SH-SY5Y (cell line): ENCODE measurements at regions not wholly inside any gene's neighbourhood (a gene's known extent, or its start where the extent isn't known, plus 50 kb on each side); places are given as distances from the start of the nearest gene placed in this dataset.

ENCODE experiments used
- GATA2 ChIP-seq: IDR thresholded peaks from 2 replicates; pipeline ENCODE4 v1.6.1; 2011; ENCODE audit warnings: mild to moderate bottlenecking, low read depth, low read length
- GATA3 ChIP-seq: IDR thresholded peaks from 2 replicates; pipeline ENCODE4 v1.6.1; 2011; ENCODE audit warnings: low read depth, mild to moderate bottlenecking, low read length, moderate library complexity

DNA sequence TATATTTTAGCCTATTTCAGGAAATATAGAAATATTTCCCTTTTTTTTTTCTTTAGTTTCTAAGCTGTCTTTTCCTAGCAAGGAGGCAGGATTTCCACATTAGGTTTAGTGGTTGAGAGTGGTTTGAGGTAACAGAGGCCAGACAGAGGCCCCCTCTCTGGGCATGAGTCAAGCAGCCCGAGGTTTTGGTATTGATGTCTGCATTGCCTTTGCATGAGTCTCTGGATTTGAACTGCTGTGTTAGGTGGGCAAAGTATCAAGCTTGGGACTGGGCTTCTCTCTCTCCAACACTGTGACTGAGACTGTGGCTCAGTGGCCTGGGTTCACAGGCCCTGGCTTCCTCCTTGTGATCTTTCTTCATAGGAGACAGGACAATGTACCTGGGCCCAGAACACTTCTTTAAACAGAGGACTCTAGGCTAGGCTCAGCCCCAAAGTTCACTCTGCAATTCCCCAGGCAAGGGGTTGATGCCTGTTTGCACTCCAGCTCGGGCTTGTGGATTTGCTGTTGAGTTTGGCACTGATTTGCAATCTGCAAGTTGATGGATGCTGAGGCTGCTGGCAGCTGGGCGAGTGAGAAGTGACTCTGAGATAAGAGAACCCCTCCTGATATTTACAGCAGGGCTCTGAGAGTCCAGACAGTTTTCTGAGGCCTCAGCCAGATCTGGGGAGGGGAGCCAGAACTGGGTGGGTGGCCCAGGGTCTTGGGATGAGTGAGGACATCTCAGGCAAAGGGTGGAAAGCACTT is 271.2 kb downstream of the EN1 start:
- TF ChIP-seq GATA2 (no peak), GATA3 (no peak)
